Activated CD4-positive, alpha-beta memory T cell treated with anti-CD3 and anti-CD28 coated beads, Interleukin-2, amount 10 ng/mL, durations not matched to agents 7 days and 5 days (primary cell): ENCODE measurements at regions not wholly inside any gene's neighbourhood (a gene's known extent, or its start where the extent isn't known, plus 50 kb on each side); places are given as distances from the start of the nearest gene placed in this dataset.

Experiments used
- CTCF ChIA-PET: fragments of 350-600 bp; sonication (Branson Sonifier 250); formaldehyde crosslinking; loops from one replicate; lab custom pipeline; 2021; ENCODE audit warnings: antibody characterized with exemption, inconsistent platforms; lab: Charles Lee
- POLR2A ChIA-PET: fragments of 350-600 bp; sonication (Branson Sonifier 250); formaldehyde crosslinking; loops from one replicate; lab custom pipeline; 2021; ENCODE audit warnings: antibody characterized with exemption; lab: Charles Lee
- DNase-seq: peaks from one replicate; pipeline ENCODE4 v3.0.0-alpha.2; 2020
- H3K27ac Mint-ChIP-seq: one replicate; pipeline ENCODE4 v1.8.0; 2021; ENCODE audit warnings: mild to moderate bottlenecking, mixed read lengths
- H3K27me3 Mint-ChIP-seq: one replicate; pipeline ENCODE4 v1.8.0; 2021; ENCODE audit warnings: mixed read lengths
- H3K36me3 Mint-ChIP-seq: one replicate; pipeline ENCODE4 v1.8.0; 2021; ENCODE audit warnings: low read depth, mixed read lengths
- H3K4me1 Mint-ChIP-seq: one replicate; pipeline ENCODE4 v1.8.0; 2021; ENCODE audit warnings: mixed read lengths
- H3K4me3 Mint-ChIP-seq: one replicate; pipeline ENCODE4 v1.8.0; 2021; ENCODE audit warnings: mild to moderate bottlenecking, mixed read lengths
- H3K9me3 Mint-ChIP-seq: one replicate; pipeline ENCODE4 v1.8.0; 2021; ENCODE audit warnings: mixed read lengths

DNA sequence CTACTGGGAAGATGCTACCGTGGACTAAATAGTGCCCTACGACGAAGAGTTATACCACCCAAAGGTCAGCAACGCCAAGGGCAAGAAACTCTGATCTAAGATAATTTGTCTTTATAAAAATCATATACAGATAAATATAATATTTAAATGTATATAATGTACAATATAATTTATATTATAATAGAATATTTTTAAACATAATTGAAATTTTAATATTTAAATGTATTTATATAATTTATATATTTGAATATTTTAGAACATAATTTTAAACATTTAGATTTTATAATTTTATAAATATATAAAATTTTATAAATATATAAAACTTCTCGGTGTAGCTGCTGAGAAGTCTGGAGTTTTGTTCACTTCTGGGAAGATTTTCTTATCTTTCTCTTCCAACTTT is 209.2 kb downstream of the FOXL1 start:
- H3K9me3 Mint-ChIP-seq = no peaks in the 10 kb centered on the region
- no peaks in the 10 kb centered on the region for H3K4me1 Mint-ChIP-seq
- no peak overlapping the region for H3K27ac Mint-ChIP-seq
- H3K36me3 Mint-ChIP-seq = no peaks in the 10 kb centered on the region
- CTCF ChIA-PET = no interaction called here
- DNase-seq = no peak
- POLR2A ChIA-PET = no interaction called here
- no peak overlapping the region for H3K4me3 Mint-ChIP-seq
- no peaks in the 10 kb centered on the region for H3K27me3 Mint-ChIP-seq

- Mint-ChIP-seq H3K36me3 (no peaks in the 10 kb centered on the region), H3K27me3 (no peaks in the 10 kb centered on the region), H3K4me3 (no peak overlapping the region), H3K9me3 (no peaks in the 10 kb centered on the region), H3K27ac (no peak overlapping the region), H3K4me1 (no peaks in the 10 kb centered on the region)
- no peak for DNase-seq
- POLR2A ChIA-PET = no interaction called here
- CTCF ChIA-PET = no interaction called here
Measured at GRCh38 chr16:86789621-86790051, 211.3 kb downstream of the FOXL1 start.

DNA sequence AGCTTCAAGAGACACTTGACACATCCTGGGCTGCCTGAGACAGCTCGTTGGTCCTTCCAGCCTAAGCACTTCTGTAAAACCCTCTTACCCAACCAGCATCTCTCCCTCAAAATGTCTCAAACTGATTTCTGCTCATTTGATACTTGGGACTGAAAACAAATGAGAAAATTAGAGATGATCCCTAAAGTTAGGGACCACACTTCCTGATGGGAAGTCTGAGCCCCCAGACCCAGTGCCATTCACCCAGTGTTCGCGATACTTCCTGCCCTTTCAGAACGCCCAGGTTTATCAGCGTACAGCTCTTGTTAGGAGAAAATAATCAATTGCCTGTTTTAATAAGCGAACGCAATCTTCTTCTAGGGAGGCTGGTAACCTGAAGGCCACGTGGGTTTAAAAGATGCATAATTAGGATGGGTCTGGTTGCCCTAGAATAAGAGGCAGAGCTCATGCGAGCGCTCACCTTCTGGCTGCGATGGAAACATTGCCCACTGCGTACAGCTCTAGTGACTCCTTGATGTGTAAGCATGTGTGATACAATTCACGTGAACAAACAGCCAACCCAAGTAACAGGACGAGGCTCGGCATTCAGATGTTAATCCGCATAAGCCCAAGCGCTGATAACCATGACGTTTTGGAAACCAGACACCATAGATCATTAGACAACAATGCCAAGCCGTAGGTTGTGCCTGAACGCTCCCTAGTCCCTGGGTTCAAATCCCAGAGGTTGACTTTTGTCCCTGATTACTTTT is 213.1 kb downstream of the FOXL1 start:
- Mint-ChIP-seq H3K27ac (no peak overlapping the region), H3K4me1 (no peaks in the 10 kb centered on the region), H3K4me3 (no peak overlapping the region), H3K36me3 (no peaks in the 10 kb centered on the region), H3K9me3 (no peaks in the 10 kb centered on the region), H3K27me3 (no peaks in the 10 kb centered on the region)
- ChIA-PET CTCF (interaction anchor here (0.5 kb wide), 1 partner anchor 456 kb away, joined by 3 read pairs; no protein-coding TSS in a partner anchor), POLR2A (no interaction called here)
- DNase-seq = no peak

DNA sequence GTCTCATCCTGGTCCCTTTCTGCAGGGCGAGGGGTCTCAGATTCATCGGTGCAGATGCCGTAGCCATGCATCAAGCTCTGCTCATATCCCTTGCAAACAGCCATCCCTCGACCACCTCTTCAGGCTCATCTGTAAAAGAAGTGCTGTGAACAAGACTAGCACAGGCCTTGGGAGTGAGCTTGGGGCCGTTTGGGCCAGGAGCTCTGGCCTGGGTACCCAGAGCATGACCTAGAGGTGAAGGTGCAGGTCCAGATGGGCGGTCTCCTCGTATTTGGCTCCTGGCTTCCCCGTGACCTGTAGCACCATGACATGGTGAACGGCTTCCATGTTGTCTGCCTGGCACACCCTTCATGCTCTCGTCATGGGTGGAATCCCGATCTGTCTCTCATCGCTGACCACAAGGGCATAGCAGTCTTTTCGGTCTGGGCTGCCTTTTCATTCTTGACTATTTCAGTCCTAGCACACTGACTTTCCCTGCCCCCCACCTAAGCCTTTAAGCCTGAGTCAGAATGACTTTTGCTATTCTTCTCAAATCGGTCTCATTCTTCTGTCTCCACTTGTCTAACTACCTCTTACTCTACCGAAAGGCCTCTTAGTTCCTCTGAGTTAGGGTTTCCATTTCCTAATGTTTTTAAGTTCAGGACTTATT is 216.0 kb downstream of the FOXL1 start:
- CTCF ChIA-PET = no interaction called here
- peaks cover 2% of the 10 kb centered on the region for H3K27me3 Mint-ChIP-seq
- no peaks in the 10 kb centered on the region for H3K36me3 Mint-ChIP-seq

GRCh38 chr16:86797700-86798099 is 219.4 kb downstream of the FOXL1 start:
- POLR2A ChIA-PET = no interaction called here

More for the DNA sequence above, 216.0 kb downstream of the FOXL1 start:
- Mint-ChIP-seq H3K9me3 (no peaks in the 10 kb centered on the region), H3K27ac (no peak overlapping the region), H3K4me3 (no peak overlapping the region), H3K4me1 (no peaks in the 10 kb centered on the region)
- DNase-seq = no peak
- POLR2A ChIA-PET = no interaction called here

GRCh38 chr16:86798247-86799041 is 220.1 kb downstream of the FOXL1 start:
- Mint-ChIP-seq H3K27ac (no peak overlapping the region), H3K27me3 (peaks cover 12% of the 10 kb centered on the region), H3K36me3 (no peaks in the 10 kb centered on the region), H3K9me3 (no peaks in the 10 kb centered on the region), H3K4me1 (no peaks in the 10 kb centered on the region), H3K4me3 (no peak overlapping the region)
- CTCF ChIA-PET = no interaction called here
- DNase-seq = no peak
- POLR2A ChIA-PET = no interaction called here

More at GRCh38 chr16:86797700-86798099, 219.4 kb downstream of the FOXL1 start:
- Mint-ChIP-seq H3K36me3 (no peaks in the 10 kb centered on the region), H3K27ac (no peak overlapping the region), H3K27me3 (peaks cover 12% of the 10 kb centered on the region), H3K4me1 (no peaks in the 10 kb centered on the region), H3K9me3 (no peaks in the 10 kb centered on the region), H3K4me3 (no peak overlapping the region)
- CTCF ChIA-PET = no interaction called here
- DNase-seq = no peak

- Mint-ChIP-seq H3K4me1 (no peaks in the 10 kb centered on the region), H3K27ac (no peak overlapping the region), H3K27me3 (peaks cover 12% of the 10 kb centered on the region), H3K4me3 (no peak overlapping the region), H3K9me3 (no peaks in the 10 kb centered on the region), H3K36me3 (no peaks in the 10 kb centered on the region)
- POLR2A ChIA-PET = no interaction called here
- no peak for DNase-seq
- CTCF ChIA-PET = no interaction called here
Measured at GRCh38 chr16:86799367-86799766, 221.0 kb downstream of the FOXL1 start.

DNA sequence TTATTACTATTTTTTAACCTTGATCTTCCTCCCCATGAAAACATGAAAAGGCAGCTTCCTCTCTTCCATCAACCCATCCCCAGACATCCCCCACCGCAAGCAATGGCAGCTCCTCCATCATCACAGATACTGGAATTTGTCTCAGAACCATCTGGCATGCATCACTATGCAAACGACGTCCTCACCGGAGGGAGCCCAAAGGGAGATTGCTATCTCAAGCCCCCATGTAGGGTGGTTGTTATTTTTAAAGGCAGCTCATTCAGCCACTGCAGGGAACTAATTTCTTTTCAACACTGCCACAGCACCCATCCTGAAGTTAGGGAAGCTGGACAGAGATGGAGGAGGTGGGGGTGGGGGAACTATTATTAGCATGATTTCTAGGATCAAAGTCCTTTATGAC is 222.5 kb downstream of the FOXL1 start:
- ChIA-PET CTCF (interaction anchor here (0.7 kb wide), 1 partner anchor 71 kb away, joined by 3 read pairs; no protein-coding TSS in a partner anchor), POLR2A (no interaction called here)
- DNase-seq = no peak
- peaks cover 12% of the 10 kb centered on the region for H3K27me3 Mint-ChIP-seq
- H3K9me3 Mint-ChIP-seq = no peaks in the 10 kb centered on the region
- H3K4me1 Mint-ChIP-seq = no peaks in the 10 kb centered on the region
- H3K4me3 Mint-ChIP-seq = no peak overlapping the region
- H3K27ac Mint-ChIP-seq = no peak overlapping the region
- no peaks in the 10 kb centered on the region for H3K36me3 Mint-ChIP-seq

DNA sequence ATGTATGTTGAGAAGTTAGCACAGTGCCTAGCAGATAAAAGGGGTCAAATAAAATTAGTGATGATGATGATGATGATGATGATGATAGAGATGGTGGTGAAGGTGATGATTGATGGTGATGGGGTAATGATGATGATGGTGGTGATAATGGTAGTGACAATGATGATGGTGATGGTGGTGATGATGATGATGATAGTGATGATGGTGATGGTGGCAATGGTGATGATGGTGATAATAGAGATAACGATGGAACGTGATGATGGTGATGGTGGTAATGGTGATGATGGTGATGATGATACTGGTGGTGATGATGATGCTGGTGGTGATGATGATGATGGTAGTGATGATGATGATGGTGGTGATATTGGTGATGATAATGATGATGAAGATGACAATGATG is 223.7 kb downstream of the FOXL1 start:
- no peaks in the 10 kb centered on the region for H3K36me3 Mint-ChIP-seq
- DNase-seq = no peak
- CTCF ChIA-PET = no interaction called here
- no peak overlapping the region for H3K27ac Mint-ChIP-seq
- no peak overlapping the region for H3K4me3 Mint-ChIP-seq
- peaks cover 13% of the 10 kb centered on the region for H3K27me3 Mint-ChIP-seq
- no peaks in the 10 kb centered on the region for H3K9me3 Mint-ChIP-seq
- H3K4me1 Mint-ChIP-seq = no peaks in the 10 kb centered on the region
- POLR2A ChIA-PET = no interaction called here

DNA sequence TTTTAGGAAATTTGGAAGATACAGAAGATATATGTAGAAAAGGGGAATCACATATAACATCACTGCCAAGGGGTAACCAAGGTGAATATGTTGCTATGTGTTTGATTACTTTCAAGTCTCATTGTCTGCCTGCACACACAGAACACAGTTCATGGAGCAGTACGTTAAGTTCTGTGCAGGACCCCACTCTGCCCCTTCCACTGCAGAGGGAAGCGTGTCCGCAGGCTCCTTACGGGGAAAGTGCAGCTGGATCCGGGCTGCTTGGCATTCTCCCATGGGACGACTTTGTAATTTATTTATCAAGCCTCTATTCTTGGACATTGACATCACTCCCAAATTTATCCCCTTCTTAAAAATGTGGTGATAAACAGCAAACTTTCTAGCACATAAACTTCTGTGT is 226.8 kb downstream of the FOXL1 start:
- Mint-ChIP-seq H3K4me1 (no peaks in the 10 kb centered on the region), H3K9me3 (no peaks in the 10 kb centered on the region), H3K36me3 (no peaks in the 10 kb centered on the region), H3K27ac (no peak overlapping the region), H3K4me3 (no peak overlapping the region), H3K27me3 (peaks cover 8% of the 10 kb centered on the region)
- no peak for DNase-seq
- ChIA-PET CTCF (no interaction called here), POLR2A (no interaction called here)

DNA sequence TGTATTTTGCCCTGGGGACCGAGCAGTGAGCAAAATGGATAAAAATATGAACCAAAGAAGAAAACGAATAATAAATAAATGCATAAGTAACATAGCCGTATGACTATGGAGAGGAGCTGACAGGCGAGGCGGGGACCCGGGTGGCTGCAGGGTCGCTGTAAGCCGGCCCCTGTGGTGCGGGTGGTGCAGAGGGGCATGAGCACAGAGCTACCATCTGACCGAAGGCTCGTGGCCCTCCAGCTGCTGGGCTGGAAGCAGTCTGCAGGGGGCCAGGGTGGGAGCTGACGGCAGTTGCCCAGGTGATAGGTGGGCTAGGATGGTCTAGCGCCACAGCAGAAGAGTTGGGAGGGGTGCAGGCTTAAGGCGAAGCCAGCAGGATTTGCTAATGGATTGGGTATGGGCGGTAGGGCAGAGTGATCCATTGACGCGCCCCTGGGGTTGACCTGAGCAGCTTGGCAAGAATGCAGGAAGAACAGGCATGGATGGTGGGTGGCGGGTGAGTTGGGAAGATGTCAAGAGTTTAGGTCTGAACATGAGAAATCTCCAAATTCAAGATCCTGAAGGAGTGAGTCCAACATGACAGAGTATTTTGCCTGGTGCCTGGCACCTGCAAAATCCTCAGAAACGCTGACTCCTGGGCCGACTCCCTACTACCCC is 228.0 kb downstream of the FOXL1 start:
- POLR2A ChIA-PET = no interaction called here
- CTCF ChIA-PET = no interaction called here
- Mint-ChIP-seq H3K4me1 (no peaks in the 10 kb centered on the region), H3K9me3 (no peaks in the 10 kb centered on the region), H3K27ac (no peak overlapping the region), H3K27me3 (peaks cover 3% of the 10 kb centered on the region), H3K36me3 (no peaks in the 10 kb centered on the region), H3K4me3 (no peak overlapping the region)
- DNase-seq = no peak

DNA sequence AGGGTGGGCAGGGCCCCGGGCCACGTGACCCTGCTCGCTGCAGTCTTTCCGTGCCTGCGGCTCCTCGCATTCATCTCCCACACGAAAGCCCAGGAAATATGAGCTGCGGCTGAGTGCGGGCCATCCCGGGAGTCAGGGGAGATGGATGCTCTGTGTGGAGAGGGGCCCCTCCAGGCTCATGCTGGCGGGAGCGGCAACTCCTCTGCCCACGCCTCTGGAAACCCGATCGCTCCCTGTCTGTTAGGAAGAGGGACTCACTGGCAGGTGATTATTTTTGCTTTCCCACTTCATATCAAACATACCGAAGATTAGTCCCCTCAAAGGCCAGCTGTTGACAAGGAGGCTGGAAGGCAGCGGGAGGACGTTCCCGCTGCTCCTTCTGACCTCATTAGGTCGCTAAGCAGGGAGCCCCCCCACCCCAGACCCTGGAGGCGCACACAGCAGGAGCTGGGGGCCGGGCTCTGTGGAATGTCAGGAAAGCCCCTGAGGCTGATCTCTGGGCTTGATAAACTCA is 228.5 kb downstream of the FOXL1 start:
- POLR2A ChIA-PET = no interaction called here
- H3K4me1 Mint-ChIP-seq = no peaks in the 10 kb centered on the region
- no peak overlapping the region for H3K4me3 Mint-ChIP-seq

More for the DNA sequence above, 228.5 kb downstream of the FOXL1 start:
- H3K36me3 Mint-ChIP-seq = no peaks in the 10 kb centered on the region
- DNase-seq = no peak
- no peaks in the 10 kb centered on the region for H3K9me3 Mint-ChIP-seq
- H3K27me3 Mint-ChIP-seq = peaks cover 3% of the 10 kb centered on the region
- H3K27ac Mint-ChIP-seq = no peak overlapping the region
- CTCF ChIA-PET = no interaction called here
